ENCODE measurements at regions not wholly inside any gene's neighbourhood (a gene's known extent, or its start where the extent isn't known, plus 50 kb on each side); places are given as distances from the start of the nearest gene placed in this dataset.

DNA sequence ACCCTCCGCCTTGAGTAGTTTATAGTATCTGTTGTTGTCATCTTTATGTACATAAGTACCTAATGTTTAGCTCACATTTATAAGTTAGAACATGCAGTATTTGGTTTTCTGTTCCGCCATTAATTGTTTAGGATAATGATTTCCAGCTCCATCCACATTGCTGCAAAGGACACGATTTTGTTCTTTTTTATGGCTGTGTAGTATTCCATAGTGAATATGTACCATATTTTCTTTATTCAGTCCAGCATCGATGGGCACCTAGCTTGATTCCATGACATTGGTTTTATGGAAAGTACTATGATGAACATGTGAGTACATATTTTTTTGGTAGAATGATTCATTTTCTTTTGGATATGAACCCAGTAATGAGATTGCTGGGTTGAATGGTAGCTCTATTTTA, 174.4 kb upstream of the SPRY2 start:
- TF ChIP-seq, protein P1, sequence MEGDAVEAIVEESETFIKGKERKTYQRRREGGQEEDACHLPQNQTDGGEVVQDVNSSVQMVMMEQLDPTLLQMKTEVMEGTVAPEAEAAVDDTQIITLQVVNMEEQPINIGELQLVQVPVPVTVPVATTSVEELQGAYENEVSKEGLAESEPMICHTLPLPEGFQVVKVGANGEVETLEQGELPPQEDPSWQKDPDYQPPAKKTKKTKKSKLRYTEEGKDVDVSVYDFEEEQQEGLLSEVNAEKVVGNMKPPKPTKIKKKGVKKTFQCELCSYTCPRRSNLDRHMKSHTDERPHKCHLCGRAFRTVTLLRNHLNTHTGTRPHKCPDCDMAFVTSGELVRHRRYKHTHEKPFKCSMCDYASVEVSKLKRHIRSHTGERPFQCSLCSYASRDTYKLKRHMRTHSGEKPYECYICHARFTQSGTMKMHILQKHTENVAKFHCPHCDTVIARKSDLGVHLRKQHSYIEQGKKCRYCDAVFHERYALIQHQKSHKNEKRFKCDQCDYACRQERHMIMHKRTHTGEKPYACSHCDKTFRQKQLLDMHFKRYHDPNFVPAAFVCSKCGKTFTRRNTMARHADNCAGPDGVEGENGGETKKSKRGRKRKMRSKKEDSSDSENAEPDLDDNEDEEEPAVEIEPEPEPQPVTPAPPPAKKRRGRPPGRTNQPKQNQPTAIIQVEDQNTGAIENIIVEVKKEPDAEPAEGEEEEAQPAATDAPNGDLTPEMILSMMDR (IDR thresholded peaks at IDR 0.05; ENCODE audit: low read depth, low read length, missing input control): no peak
- TF ChIP-seq, protein P2, sequence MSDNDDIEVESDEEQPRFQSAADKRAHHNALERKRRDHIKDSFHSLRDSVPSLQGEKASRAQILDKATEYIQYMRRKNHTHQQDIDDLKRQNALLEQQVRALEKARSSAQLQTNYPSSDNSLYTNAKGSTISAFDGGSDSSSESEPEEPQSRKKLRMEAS (IDR thresholded peaks at IDR 0.05): no peak
- TF ChIP-seq YY1 (IDR thresholded peaks at IDR 0.05): no peak
- TF ChIP-seq, protein P3, sequence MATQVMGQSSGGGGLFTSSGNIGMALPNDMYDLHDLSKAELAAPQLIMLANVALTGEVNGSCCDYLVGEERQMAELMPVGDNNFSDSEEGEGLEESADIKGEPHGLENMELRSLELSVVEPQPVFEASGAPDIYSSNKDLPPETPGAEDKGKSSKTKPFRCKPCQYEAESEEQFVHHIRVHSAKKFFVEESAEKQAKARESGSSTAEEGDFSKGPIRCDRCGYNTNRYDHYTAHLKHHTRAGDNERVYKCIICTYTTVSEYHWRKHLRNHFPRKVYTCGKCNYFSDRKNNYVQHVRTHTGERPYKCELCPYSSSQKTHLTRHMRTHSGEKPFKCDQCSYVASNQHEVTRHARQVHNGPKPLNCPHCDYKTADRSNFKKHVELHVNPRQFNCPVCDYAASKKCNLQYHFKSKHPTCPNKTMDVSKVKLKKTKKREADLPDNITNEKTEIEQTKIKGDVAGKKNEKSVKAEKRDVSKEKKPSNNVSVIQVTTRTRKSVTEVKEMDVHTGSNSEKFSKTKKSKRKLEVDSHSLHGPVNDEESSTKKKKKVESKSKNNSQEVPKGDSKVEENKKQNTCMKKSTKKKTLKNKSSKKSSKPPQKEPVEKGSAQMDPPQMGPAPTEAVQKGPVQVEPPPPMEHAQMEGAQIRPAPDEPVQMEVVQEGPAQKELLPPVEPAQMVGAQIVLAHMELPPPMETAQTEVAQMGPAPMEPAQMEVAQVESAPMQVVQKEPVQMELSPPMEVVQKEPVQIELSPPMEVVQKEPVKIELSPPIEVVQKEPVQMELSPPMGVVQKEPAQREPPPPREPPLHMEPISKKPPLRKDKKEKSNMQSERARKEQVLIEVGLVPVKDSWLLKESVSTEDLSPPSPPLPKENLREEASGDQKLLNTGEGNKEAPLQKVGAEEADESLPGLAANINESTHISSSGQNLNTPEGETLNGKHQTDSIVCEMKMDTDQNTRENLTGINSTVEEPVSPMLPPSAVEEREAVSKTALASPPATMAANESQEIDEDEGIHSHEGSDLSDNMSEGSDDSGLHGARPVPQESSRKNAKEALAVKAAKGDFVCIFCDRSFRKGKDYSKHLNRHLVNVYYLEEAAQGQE (IDR thresholded peaks at IDR 0.05): no peak
